Astrocyte (in vitro differentiated cells and primary cell): ENCODE measurements at regions not wholly inside any gene's neighbourhood (a gene's known extent, or its start where the extent isn't known, plus 50 kb on each side); places are given as distances from the start of the nearest gene placed in this dataset.

ENCODE experiments used
- CTCF ChIP-seq: IDR thresholded peaks from 2 replicates; pipeline ENCODE4 v1.5.1; 2011; ENCODE audit warnings: low read depth, mild to moderate bottlenecking, inconsistent platforms, low read length, moderate library complexity; ENCODE audit not compliant: insufficient read depth
- EZH2 ChIP-seq: IDR thresholded peaks from 2 replicates; pipeline ENCODE4 v1.6.1; 2012; ENCODE audit warnings: mild to moderate bottlenecking, low read length, inconsistent platforms; ENCODE audit not compliant: insufficient read depth

GRCh38 chr12:115377779-115378178 lies 693.8 kb upstream of the TBX3 start:
- no peak for TF ChIP-seq EZH2
- no peak for TF ChIP-seq CTCF
